GM21576 (cell line): ENCODE measurements at regions not wholly inside any gene's neighbourhood (a gene's known extent, or its start where the extent isn't known, plus 50 kb on each side); places are given as distances from the start of the nearest gene placed in this dataset.
"Not testable (repeated sequence)": the region's sequence is repeated elsewhere in the genome, so short reads cannot be mapped to it uniquely, and the experiment has no call there.

Experiments
- ATAC-seq: cut with Tn5 transposase; IDR thresholded peaks from one replicate; pipeline ENCODE4 v1.9.1; 2021; ENCODE audit warnings: mild to moderate bottlenecking, moderate library complexity; ENCODE audit not compliant: unreplicated experiment

- peak; percentile 75 for ATAC-seq
These were observed 104.1 kb downstream of the GPR85 start for GRCh38 chr7:112982441-112983063.

GRCh38 chr7:112981966-112982365 lies 104.7 kb downstream of the GPR85 start:
- ATAC-seq = peak; percentile 26

DNA sequence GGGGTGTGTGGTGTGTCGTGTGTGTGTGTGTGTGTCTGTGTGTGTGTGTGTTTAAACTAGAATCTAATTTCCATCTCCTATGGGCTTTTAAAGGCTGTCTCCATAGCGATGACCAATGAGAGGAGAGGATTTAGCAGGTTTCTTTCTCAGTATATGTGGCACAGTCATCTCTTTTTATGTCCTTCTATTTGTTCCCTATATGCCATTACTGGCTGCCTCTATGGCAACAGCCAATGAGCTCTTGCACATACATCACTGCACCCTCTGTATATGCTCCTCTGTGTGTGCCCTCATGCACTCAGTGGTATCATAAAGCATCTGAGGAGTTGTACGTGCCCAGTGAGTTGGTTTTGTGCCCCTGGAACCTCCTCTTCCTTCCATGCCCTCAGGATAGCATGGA lies 107.6 kb downstream of the GPR85 start:
- ATAC-seq = not testable (repeated sequence)

GRCh38 chr7:112977244-112977955 lies 109.2 kb downstream of the GPR85 start:
- peak; percentile 52 for ATAC-seq

DNA sequence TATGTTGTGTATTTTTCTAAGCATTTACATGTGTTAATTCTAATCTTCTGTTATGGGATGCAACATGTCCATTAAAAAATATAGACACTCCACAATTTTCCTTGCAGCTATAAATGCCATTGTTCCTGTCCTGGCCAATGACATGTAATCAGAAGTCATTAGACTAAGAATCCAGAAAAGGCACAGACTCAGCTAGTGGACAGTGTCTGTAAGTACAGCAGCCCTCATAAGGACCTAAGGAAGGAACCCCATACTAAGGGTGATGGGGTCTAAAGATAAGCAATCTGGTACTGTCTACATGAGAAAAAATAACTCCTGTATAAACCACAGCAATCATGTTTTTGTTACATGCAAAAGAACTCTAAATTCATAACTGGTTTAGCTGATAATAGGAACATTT lies 115.9 kb downstream of the GPR85 start:
- peak; percentile 71 for ATAC-seq

- ATAC-seq = no peak
These were observed 116.7 kb downstream of the GPR85 start for GRCh38 chr7:112969946-112970345.

DNA sequence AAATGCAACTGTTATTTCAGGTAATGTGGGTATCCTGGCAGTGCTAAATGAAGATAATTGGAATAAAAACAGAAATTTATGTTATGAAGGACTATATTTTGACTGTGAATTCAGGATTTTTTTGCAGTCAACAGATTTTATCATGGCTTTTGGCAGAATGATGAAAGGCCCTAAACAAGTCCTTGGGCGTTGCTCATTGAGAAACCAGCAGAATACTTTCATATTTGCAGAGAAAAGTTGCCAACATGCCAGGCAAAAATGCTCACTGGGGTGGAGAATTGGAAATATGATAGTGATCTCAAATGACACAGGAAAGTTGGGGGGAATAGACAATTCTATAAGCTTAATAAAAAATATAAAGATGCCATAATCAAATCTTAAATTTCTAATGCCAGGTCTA lies 121.1 kb downstream of the GPR85 start:
- ATAC-seq = no peak

DNA sequence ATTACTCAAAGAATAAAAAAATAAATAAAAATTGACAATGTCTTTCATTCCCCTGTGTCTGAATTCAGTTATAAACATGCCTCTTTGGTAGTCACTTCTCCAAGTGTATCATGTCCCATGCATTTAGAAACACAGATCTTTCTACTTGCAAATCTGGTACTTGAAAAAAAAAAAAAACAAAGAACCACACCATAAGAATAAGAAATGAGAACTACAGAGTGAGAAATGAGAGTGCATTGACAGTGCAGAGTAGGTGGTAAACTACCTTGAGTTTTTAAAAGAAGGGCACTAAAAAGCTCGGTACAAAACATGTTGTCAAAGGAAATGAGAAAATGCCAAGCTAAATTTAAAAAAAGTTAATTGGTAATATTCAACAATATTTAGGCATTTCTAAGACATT lies 123.0 kb downstream of the GPR85 start:
- ATAC-seq = peak; percentile 77

GRCh38 chr7:112962815-112963214 lies 123.8 kb downstream of the GPR85 start:
- ATAC-seq = no peak

- ATAC-seq = no peak
These were observed 127.4 kb downstream of the GPR85 start for GRCh38 chr7:112959276-112959675.

- no peak for ATAC-seq
These were observed 127.9 kb downstream of the GPR85 start for GRCh38 chr7:112958775-112959174.

- ATAC-seq = no peak
These were observed 128.7 kb downstream of the GPR85 start for GRCh38 chr7:112957901-112958300.

DNA sequence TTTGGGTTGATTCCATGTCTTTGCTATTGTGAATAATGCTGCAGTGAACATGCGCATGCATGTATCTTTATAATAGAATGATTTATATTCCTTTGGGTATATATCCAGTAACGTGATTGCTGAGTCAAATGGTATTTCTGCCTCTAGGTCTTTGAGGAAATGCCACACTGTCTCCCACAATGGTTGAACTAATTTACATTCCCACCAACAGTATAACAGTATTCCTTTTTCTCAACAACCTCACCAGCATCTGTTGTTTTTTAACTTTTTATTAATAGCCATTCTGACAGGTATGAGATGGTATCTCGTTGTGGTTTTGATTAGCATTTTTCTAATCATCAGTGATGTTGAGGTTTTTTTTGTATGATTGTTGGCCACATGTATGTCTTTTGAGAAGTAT lies 133.6 kb downstream of the GPR85 start:
- not testable (repeated sequence) for ATAC-seq

GRCh38 chr7:112951070-112951469 lies 135.6 kb downstream of the GPR85 start:
- no peak for ATAC-seq

- ATAC-seq = not testable (repeated sequence)
These were observed 136.9 kb downstream of the GPR85 start for GRCh38 chr7:112949682-112950081.

DNA sequence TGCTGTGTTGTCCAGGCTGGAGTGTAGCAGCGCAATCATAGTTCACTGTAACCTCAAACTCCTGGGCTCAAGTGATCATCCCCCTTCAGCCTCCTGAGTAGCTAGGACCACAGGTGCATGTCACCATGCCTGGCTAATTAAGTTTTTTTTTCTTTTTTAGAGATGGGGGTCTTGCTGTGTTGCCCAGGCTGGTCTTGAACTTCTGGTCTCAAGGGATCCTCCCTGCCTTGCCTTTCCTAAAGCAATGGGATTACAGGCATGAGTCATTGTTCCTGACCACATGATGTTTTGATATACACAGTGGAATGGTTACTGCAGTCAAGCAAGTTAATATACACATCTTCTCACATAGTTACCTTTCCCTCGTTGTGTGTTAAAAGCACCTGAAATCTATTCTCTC lies 140.3 kb downstream of the GPR85 start:
- ATAC-seq = no peak

GRCh38 chr7:112945046-112945445 lies 141.6 kb downstream of the GPR85 start:
- ATAC-seq = no peak

DNA sequence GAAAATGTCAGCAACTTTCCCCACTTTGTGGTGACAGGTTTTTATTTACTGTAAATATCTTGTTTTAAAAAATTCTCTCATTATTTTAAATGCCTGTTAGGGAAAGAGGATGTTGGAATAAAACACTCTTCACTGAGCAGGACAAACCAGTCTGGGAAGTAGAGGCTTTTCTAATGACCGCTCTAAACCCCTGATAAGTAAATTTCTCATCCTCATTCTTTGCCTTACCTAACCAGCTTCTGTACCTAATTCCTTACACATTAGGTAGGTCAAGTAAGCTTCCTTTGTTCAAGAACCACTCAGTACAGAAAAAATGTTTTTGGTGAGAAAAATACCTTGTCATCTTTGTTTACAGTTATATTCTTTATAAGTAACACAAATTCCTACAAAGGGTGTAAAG lies 143.6 kb downstream of the GPR85 start:
- no peak for ATAC-seq

DNA sequence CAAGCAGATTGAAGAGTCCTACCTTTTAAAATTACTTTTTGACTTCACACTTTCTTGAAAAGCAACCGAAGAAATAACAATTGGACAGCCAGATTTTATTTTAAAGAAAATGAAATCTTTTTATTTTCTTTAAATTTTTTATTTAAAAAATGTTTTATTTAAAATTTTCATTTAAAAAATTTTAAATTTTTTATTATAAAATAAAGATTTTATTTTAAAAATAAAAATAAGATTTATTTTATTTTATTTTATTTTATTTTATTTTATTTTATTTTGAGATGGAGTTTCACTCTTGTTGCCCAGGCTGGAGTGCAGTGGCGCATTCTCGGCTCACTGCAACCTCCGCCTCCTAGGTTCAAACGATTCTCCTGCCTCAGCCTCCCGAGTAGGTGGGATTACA lies 144.5 kb downstream of the GPR85 start:
- not testable (repeated sequence) for ATAC-seq

- ATAC-seq = peak; percentile 40
These were observed 146.3 kb downstream of the GPR85 start for GRCh38 chr7:112940314-112940732.

DNA sequence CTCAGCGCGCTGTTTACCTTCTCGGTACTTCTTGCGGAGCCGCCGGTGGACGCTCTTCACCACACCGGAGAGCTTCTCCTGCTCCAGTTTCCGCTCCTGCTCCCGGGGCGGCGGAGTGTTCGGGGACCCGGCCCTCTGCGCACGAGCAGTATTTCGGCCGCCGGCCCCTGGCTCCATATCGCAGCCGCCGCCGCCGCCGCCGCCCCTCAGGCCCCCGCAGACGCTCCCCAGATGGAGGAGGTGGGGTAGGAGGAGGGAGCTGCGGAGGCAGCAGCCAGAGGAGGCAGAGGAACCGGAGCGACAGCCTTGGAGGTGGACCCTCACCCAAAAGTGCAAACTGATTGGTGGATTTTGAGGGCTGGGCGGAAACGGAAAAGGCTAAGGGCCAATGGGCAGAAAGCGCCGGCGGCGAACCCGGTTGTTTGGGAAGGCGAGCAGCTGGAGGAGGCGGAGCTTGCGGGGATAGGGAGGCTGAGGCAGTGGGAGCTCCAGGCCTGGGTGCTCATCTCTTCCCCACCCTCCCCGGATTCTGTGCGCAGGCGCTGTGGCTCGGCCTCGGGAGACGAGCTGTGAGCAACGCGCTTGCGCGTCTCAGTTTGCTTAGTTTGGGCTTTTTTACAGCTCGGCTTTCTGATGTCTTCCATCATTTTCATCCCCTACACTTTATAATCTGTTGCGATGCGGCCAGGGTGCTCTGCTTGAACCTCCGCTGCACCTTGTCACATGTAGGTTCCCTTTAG lies 146.9 kb downstream of the GPR85 start:
- peak; percentile 96 for ATAC-seq
